GM10248 (cell line): ENCODE measurements at regions not wholly inside any gene's neighbourhood (a gene's known extent, or its start where the extent isn't known, plus 50 kb on each side); places are given as distances from the start of the nearest gene placed in this dataset.

Experiments used
- CTCF ChIA-PET: fragments of 300-600 bp; sonication (Branson Sonifier 250); formaldehyde crosslinking; extraction: SDS; loops from one replicate; lab custom pipeline; 2021; ENCODE audit warnings: antibody characterized with exemption; lab: Yijun Ruan, JAX
- POLR2A ChIA-PET: fragments of 350-650 bp; sonication (Branson Sonifier 250); formaldehyde crosslinking; extraction: SDS; loops from one replicate; lab custom pipeline; 2020; ENCODE audit warnings: antibody characterized with exemption; lab: Yijun Ruan, JAX
- DNase-seq: peaks from one replicate; pipeline ENCODE4 v3.0.0; 2012; ENCODE audit errors: extremely low spot score
- CTCF ChIP-seq: IDR thresholded peaks from 2 replicates; pipeline ENCODE4 v1.5.1; 2012; ENCODE audit warnings: mild to moderate bottlenecking, low read depth; ENCODE audit errors: extremely low read depth, missing control alignments, control extremely low read depth

DNA sequence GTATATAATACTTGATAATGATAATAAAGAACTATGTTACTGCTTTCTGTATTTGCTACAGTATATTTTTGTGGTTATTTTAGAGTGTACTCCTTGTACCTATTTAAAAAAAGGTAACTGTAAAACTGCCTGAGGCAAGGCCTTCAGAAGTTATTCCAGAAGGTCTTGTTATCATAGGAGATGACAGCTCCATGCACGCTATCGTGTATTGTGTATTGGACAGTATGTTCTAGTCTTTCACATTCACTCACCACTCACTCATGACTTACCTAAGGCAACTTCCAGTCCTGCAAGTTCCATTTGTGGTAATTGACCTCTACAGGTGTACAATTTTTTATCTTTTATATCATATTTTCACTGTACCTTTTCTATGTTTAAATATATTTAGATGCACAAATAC is 100.7 kb downstream of the ARL4A start:
- no peak for DNase-seq
- POLR2A ChIA-PET = no interaction called here
- no peak for TF ChIP-seq CTCF

GRCh38 chr7:12788591-12788990 is 101.2 kb downstream of the ARL4A start:
- no peak for TF ChIP-seq CTCF
- ChIA-PET POLR2A (no interaction called here), CTCF (interaction anchor here (1.1 kb wide), 1 partner anchor 16 kb away, joined by 3 read pairs; no protein-coding TSS in a partner anchor)

More for the DNA sequence above, 100.7 kb downstream of the ARL4A start:
- CTCF ChIA-PET = interaction anchor here (1.1 kb wide), 2 partner anchors 13 to 16 kb away, joined by 3 read pairs; no protein-coding TSS in a partner anchor

GRCh38 chr7:12794722-12795302 is 107.4 kb downstream of the ARL4A start:
- no peak for TF ChIP-seq CTCF
- DNase-seq = no peak
- ChIA-PET CTCF (no interaction called here), POLR2A (no interaction called here)

More at GRCh38 chr7:12788591-12788990, 101.2 kb downstream of the ARL4A start:
- no peak for DNase-seq

GRCh38 chr7:12796397-12797127 is 109.1 kb downstream of the ARL4A start:
- POLR2A ChIA-PET = no interaction called here
- DNase-seq = no peak

GRCh38 chr7:12800486-12800885 is 113.1 kb downstream of the ARL4A start:
- DNase-seq = no peak
- ChIA-PET POLR2A (no interaction called here), CTCF (interaction anchor here (0.9 to 1.4 kb wide), 2 partner anchors 13 to 38 kb away, joined by 3 read pairs; no protein-coding TSS in a partner anchor)
- no peak for TF ChIP-seq CTCF

More at GRCh38 chr7:12796397-12797127, 109.1 kb downstream of the ARL4A start:
- CTCF ChIA-PET = no interaction called here
- no peak for TF ChIP-seq CTCF

GRCh38 chr7:12801107-12801506 is 113.7 kb downstream of the ARL4A start:
- ChIA-PET POLR2A (no interaction called here), CTCF (interaction anchor here (1.4 kb wide), 1 partner anchor 13 kb away, joined by 3 read pairs; no protein-coding TSS in a partner anchor)
- TF ChIP-seq CTCF = no peak
- no peak for DNase-seq
